ENCODE measurements at regions not wholly inside any gene's neighbourhood (a gene's known extent, or its start where the extent isn't known, plus 50 kb on each side); places are given as distances from the start of the nearest gene placed in this dataset.

- no peak for TF ChIP-seq CTCF (IDR thresholded peaks at IDR 0.05; ENCODE audit: low read length)
- TF ChIP-seq EZH2 (optimal IDR thresholded peaks at IDR 0.05; ENCODE audit: low read depth, low read length): no peak
Observed at GRCh38 chr6:18663011-18663410, 275.9 kb downstream of the RNF144B start.

Data from MM.1S (cell line).